ENCODE measurements at regions not wholly inside any gene's neighbourhood (a gene's known extent, or its start where the extent isn't known, plus 50 kb on each side); places are given as distances from the start of the nearest gene placed in this dataset.

DNA sequence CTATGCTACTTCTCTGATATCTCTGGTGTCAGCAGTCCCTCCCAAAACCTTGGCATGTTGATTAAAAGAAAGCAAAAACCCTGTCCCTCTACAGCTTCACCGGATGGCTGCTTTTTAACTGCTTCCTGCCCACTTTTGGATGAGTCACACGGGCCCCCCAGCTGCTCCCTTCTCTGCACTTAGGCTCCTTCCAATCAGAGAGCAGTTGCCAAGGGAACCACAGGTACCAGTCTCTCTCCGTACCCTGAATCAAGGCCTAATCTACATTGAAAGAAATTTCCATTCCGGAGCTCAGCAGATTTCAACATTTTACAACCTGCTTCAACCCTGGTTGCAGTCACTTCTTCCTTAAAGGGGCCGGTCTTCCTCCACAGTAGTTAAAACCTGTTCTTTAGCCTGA lies 70.6 kb upstream of the GJB5 start:
- Histone ChIP-seq H3K79me2 (ENCODE audit: control insufficient read depth, insufficient read depth, low read length) (no peaks in the 10 kb centered on the region), H3K9me3 (ENCODE audit: control insufficient read depth, low read depth, low read length) (no peaks in the 10 kb centered on the region), H3K4me2 (ENCODE audit: control insufficient read depth, extremely low read depth, insufficient read depth, low read depth, low read length) (no peak overlapping the region), H3K4me1 (ENCODE audit: control insufficient read depth, extremely low read depth, insufficient read depth, low read length) (no peaks in the 10 kb centered on the region), H3K9me1 (ENCODE audit: control insufficient read depth, extremely low read depth, insufficient read depth, low read length) (no peaks in the 10 kb centered on the region), H3K9ac (ENCODE audit: control insufficient read depth, extremely low read depth, insufficient read depth, low read length) (no peak overlapping the region), H3K4me3 (ENCODE audit: control insufficient read depth in 2 of 3, extremely low read depth in 1 of 3, insufficient read depth in 2 of 3, low read depth in 1 of 3, low read length in 3 of 3) (no peak overlapping the region), H3K36me3 (ENCODE audit: control insufficient read depth in 2 of 2, extremely low read depth in 1 of 2, insufficient read depth in 2 of 2, low read length in 2 of 2) (no peaks in the 10 kb centered on the region), H4K20me1 (ENCODE audit: control insufficient read depth, extremely low read depth, insufficient read depth, low read length) (no peaks in the 10 kb centered on the region), H3K27me3 (ENCODE audit: control insufficient read depth, extremely low read depth, insufficient read depth, low read length) (peaks cover 20% of the 10 kb centered on the region), H3K27ac (ENCODE audit: control insufficient read depth, insufficient read depth, low read length) (no peak overlapping the region), H2AFZ (ENCODE audit: control insufficient read depth, low read length) (no peak overlapping the region)
- FAIRE-seq (no peak), DNase-seq (ENCODE audit: low read depth, low spot score) (no peak)
- TF ChIP-seq EZH2 (IDR thresholded peaks at IDR 0.05; ENCODE audit: low read length) (no peak), CTCF (optimal IDR thresholded peaks at IDR 0.05 in 1 of 3, IDR thresholded peaks at IDR 0.05 in 1 of 3, conservative IDR thresholded peaks at IDR 0.05 in 1 of 3; ENCODE audit: extremely low read depth in 1 of 3, insufficient read depth in 2 of 3, low read length in 3 of 3) (no peak)
- dilution Hi-C loops (cut with MboI; ENCODE audit: extremely low pct_ligation_motif_present, low sequenced_read_pairs): no loop called here

DNA sequence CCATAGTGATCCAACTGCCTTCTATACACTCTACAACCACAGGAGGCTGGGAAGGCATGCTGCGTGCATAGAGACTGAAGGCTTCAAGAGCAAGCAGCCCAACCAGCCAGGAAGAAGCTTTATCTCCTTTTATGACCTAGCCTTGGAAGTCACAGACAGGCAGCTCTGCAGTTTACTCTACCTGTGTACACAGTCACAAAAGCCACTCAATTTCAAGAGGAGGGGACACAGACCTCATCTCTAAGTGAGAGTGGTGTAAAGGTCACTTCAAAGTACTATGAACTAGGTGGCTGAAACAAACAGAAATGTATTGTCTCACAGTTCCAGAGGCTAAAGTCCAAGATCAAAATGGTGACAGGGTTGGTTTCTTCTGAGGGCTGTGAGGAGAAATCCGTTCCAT lies 69.6 kb upstream of the GJB5 start:
- Histone ChIP-seq H3K4me3 (ENCODE audit: control insufficient read depth in 2 of 3, extremely low read depth in 1 of 3, insufficient read depth in 2 of 3, low read depth in 1 of 3, low read length in 3 of 3) (no peak overlapping the region), H3K9ac (ENCODE audit: control insufficient read depth, extremely low read depth, insufficient read depth, low read length) (no peak overlapping the region), H3K4me2 (ENCODE audit: control insufficient read depth, extremely low read depth, insufficient read depth, low read depth, low read length) (no peak overlapping the region), H4K20me1 (ENCODE audit: control insufficient read depth, extremely low read depth, insufficient read depth, low read length) (no peaks in the 10 kb centered on the region), H3K4me1 (ENCODE audit: control insufficient read depth, extremely low read depth, insufficient read depth, low read length) (no peaks in the 10 kb centered on the region), H3K36me3 (ENCODE audit: control insufficient read depth in 2 of 2, extremely low read depth in 1 of 2, insufficient read depth in 2 of 2, low read length in 2 of 2) (no peaks in the 10 kb centered on the region), H3K27me3 (ENCODE audit: control insufficient read depth, extremely low read depth, insufficient read depth, low read length) (peaks cover 16% of the 10 kb centered on the region), H3K9me1 (ENCODE audit: control insufficient read depth, extremely low read depth, insufficient read depth, low read length) (no peaks in the 10 kb centered on the region), H2AFZ (ENCODE audit: control insufficient read depth, low read length) (no peak overlapping the region), H3K9me3 (ENCODE audit: control insufficient read depth, low read depth, low read length) (no peaks in the 10 kb centered on the region), H3K79me2 (ENCODE audit: control insufficient read depth, insufficient read depth, low read length) (no peaks in the 10 kb centered on the region), H3K27ac (ENCODE audit: control insufficient read depth, insufficient read depth, low read length) (no peak overlapping the region)
- no peak for FAIRE-seq
- TF ChIP-seq EZH2 (IDR thresholded peaks at IDR 0.05; ENCODE audit: low read length): no peak
- dilution Hi-C loops (cut with MboI; ENCODE audit: extremely low pct_ligation_motif_present, low sequenced_read_pairs): no loop called here
- DNase-seq (ENCODE audit: low read depth, low spot score): no peak

DNA sequence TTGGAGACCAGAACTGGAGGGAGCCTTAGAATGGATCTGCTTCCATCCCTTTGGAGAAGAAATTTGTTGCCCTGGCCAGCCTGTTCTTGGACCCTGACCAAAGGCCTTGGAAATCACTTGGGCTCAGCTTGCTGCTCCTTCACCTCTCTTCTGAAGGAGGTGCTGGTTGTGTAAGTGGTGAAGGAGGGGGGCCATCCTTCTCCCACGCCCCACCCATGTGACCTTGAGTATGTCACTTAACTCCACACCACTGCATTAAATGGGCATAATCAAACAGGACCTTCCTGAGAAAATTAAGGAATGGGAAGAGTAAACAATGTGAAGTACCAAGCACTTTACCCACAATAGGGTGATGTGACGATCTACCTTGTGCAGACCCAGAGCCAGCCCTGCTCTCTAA lies 68.3 kb upstream of the GJB5 start:
- no peaks in the 10 kb centered on the region for H3K4me1 ChIP-seq (ENCODE audit: control insufficient read depth, extremely low read depth, insufficient read depth, low read length)
- no peak overlapping the region for H3K4me3 ChIP-seq (ENCODE audit: control insufficient read depth in 2 of 3, extremely low read depth in 1 of 3, insufficient read depth in 2 of 3, low read depth in 1 of 3, low read length in 3 of 3)
- FAIRE-seq (no peak), DNase-seq (ENCODE audit: low read depth, low spot score) (no peak)
- H3K79me2 ChIP-seq (ENCODE audit: control insufficient read depth, insufficient read depth, low read length): no peaks in the 10 kb centered on the region
- peaks cover 16% of the 10 kb centered on the region for H3K27me3 ChIP-seq (ENCODE audit: control insufficient read depth, extremely low read depth, insufficient read depth, low read length)
- no peaks in the 10 kb centered on the region for H3K9me3 ChIP-seq (ENCODE audit: control insufficient read depth, low read depth, low read length)
- no peak overlapping the region for H3K27ac ChIP-seq (ENCODE audit: control insufficient read depth, insufficient read depth, low read length)
- H3K9ac ChIP-seq (ENCODE audit: control insufficient read depth, extremely low read depth, insufficient read depth, low read length): no peak overlapping the region
- no peak overlapping the region for H2AFZ ChIP-seq (ENCODE audit: control insufficient read depth, low read length)
- H4K20me1 ChIP-seq (ENCODE audit: control insufficient read depth, extremely low read depth, insufficient read depth, low read length): no peaks in the 10 kb centered on the region
- H3K36me3 ChIP-seq (ENCODE audit: control insufficient read depth in 2 of 2, extremely low read depth in 1 of 2, insufficient read depth in 2 of 2, low read length in 2 of 2): no peaks in the 10 kb centered on the region
- TF ChIP-seq EZH2 (IDR thresholded peaks at IDR 0.05; ENCODE audit: low read length) (no peak), CTCF (optimal IDR thresholded peaks at IDR 0.05 in 1 of 3, IDR thresholded peaks at IDR 0.05 in 1 of 3, conservative IDR thresholded peaks at IDR 0.05 in 1 of 3; ENCODE audit: extremely low read depth in 1 of 3, insufficient read depth in 2 of 3, low read length in 3 of 3) (no peak)
- no peak overlapping the region for H3K4me2 ChIP-seq (ENCODE audit: control insufficient read depth, extremely low read depth, insufficient read depth, low read depth, low read length)
- dilution Hi-C loops (cut with MboI; ENCODE audit: extremely low pct_ligation_motif_present, low sequenced_read_pairs): no loop called here
- H3K9me1 ChIP-seq (ENCODE audit: control insufficient read depth, extremely low read depth, insufficient read depth, low read length): no peaks in the 10 kb centered on the region
